A673 (cell line): ENCODE measurements at regions not wholly inside any gene's neighbourhood (a gene's known extent, or its start where the extent isn't known, plus 50 kb on each side); places are given as distances from the start of the nearest gene placed in this dataset.
"Not testable (repeated sequence)": the region's sequence is repeated elsewhere in the genome, so short reads cannot be mapped to it uniquely, and the experiment has no call there.

Source experiments
- EZH2 ChIP-seq: fragments of 200-600 bp; sonication (generic); IDR thresholded peaks from 2 replicates; pipeline ENCODE4 v1.6.1; 2017; ENCODE audit warnings: borderline replicate concordance, low read depth, mild to moderate bottlenecking, mixed read lengths, antibody characterized with exemption, low read length; ENCODE audit not compliant: poor library complexity, severe bottlenecking
- TF ChIP-seq, protein P1 (sequence below): fragments of 300-800, 200-600 bp; sonication (generic); conservative IDR thresholded peaks from 2 replicates; pipeline ENCODE4 v1.5.1; 2017; ENCODE audit warnings: low read depth, mild to moderate bottlenecking, antibody characterized with exemption, low read length, moderate library complexity, mixed read lengths

DNA sequence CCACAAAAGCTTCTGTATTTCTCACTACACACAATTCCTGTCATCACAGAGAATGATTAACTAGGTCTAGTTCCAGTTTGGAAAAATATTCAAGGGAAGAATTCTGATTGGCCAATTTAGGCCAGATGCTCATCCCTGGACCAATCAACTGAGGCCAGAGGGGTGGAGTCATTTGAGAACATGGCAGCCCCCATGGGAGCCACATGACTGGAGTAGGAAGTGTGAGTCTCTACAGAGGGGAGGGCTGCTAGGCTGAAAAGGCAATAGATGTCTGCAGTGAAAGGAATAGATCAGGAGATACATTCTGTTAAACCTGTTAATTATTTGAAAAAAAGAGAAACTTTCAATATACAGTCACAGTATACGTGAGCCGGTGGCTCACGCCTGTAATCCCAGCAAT, 125.2 kb downstream of the UNC93B1 start:
- TF ChIP-seq, protein P1, sequence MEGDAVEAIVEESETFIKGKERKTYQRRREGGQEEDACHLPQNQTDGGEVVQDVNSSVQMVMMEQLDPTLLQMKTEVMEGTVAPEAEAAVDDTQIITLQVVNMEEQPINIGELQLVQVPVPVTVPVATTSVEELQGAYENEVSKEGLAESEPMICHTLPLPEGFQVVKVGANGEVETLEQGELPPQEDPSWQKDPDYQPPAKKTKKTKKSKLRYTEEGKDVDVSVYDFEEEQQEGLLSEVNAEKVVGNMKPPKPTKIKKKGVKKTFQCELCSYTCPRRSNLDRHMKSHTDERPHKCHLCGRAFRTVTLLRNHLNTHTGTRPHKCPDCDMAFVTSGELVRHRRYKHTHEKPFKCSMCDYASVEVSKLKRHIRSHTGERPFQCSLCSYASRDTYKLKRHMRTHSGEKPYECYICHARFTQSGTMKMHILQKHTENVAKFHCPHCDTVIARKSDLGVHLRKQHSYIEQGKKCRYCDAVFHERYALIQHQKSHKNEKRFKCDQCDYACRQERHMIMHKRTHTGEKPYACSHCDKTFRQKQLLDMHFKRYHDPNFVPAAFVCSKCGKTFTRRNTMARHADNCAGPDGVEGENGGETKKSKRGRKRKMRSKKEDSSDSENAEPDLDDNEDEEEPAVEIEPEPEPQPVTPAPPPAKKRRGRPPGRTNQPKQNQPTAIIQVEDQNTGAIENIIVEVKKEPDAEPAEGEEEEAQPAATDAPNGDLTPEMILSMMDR, result not testable (repeated sequence)
- not testable (repeated sequence) for TF ChIP-seq EZH2
